Central memory CD4-positive, alpha-beta T cell (primary cell): ENCODE measurements at regions not wholly inside any gene's neighbourhood (a gene's known extent, or its start where the extent isn't known, plus 50 kb on each side); places are given as distances from the start of the nearest gene placed in this dataset.
"Not testable (repeated sequence)": the region's sequence is repeated elsewhere in the genome, so short reads cannot be mapped to it uniquely, and the experiment has no call there.

Source experiments
- DNase-seq: peaks from one replicate; pipeline ENCODE4 v3.0.0; 2022

DNA sequence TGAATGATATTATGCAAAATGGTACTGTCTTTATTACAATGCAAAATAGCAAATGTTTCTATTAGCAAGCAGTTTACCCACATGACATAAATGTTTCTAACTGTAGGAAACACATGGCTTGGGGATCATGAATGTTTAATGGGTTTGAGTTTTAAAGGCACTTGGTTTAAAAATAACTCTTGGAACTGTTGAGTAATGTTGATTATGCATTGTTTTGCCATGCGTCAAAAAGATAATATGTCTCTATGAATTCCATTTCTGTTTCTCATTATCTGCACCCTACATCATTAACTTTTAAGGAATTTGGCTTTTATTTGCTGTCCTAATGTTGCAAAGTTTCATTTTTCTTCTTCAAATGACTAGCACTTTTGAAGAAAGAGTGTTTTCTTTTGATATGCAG lies 1355.5 kb downstream of the SUCLG1 start:
- DNase-seq = no peak

DNA sequence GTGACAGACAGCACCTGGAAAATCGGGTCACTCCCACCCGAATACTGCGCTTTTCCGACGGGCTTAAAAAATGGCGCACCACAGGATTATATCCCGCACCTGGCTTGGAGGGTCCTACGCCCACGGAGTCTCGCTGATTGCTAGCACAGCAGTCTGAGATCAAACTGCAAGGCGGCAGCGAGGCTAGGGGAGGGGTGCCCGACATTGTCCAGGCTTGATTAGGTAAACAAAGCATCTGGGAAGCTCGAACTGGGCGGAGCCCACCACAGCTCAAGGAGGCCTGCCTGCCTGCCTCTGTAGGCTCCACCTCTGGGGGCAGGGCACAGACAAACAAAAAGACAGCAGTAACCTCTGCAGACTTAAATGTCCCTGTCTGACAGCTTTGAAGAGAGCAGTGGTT lies 1370.0 kb downstream of the SUCLG1 start:
- DNase-seq = not testable (repeated sequence)

DNA sequence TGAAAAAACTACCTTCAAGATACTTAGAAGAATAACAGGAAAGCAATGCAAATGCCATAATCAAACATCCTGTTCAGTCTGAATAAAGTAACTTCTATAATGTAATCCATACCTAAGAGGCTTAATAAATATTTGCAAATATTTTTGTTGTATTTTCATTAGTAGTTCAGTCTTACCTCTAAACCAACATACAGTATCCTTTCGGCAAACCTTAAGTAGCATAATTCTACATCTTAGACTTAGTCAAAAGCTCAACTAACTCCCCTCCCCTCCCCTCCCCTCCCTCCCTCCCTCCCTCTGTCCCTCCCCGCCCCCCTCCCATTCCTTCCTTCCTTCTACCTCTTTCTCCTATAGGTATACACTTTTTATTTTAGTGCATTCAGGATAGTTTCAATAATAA lies 1373.2 kb downstream of the SUCLG1 start:
- DNase-seq = no peak

DNA sequence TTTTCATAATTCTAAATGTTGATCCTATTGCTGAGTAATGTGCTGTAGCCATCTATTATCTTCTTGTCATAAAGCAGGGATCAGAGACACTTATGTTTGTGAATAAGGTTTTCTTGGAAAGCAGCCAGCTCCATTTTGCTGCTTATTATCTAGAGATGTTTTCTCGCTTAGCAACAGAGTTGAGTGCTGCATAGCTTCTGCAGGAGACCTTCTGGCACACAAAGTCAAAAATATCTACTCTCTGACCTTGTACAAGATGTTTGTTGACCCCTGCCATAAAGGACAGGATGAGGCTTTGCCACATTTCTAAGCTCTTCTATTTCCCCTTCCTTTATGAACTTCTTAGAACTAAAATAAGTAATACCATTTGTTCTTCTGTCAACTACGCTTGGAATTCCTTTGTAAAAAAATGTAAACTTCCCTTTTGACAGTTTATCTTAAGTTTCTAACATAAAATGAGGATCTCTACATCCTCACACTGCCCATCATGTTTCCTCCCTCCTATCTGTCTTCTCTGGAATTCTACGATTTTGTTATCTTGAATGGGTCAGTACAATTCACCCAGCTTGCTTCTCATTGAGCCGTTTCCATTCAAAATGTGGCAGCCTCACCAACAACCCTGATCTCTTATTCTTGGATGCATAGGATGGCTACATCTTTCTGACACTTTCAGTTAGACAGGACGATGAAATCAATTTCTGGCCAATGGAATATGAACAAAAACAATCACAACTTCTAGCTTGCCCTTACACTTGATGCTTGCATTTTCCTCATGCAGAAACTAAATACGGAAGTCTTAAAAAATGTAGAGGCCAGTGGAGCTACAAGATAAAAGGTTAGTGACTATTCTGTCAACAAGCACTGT lies 1377.0 kb downstream of the SUCLG1 start:
- no peak for DNase-seq

DNA sequence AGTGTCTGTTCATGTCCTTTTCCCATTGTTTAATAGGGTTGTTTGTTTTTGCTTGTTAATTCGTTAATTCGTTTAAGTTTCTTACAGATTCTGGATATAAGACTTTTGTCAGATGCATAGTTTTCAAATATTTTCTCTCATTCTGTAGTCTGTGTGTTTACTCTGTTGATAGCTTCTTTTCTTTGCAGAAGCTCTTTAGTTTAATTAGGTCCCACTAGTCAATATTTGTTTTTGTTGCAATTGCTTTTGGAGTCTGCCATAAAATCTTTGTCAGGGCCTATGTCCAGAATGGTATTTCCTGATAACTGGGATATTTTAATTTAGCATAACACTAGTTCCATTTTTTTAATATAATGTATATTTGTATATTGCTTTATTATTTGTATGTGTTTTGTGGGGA lies 1380.1 kb downstream of the SUCLG1 start:
- no peak for DNase-seq

DNA sequence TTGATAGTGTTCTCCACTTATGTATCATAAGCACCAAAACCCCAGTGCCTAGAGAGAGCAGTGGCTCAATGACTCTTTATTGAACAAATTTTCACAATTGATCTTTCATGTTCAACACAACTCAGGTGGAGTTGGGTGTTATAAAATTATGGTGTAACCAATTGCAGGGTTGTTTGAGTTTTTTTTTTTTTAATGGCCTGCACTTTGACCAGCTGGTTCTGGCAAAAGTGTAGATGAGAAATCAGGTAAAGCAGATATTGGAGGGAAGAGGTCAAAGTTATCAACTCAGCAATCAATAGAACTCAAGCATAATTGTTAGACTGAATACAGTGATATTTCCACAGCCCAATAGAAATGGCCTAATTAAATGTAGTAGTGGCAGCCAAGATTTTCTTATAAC lies 1386.3 kb downstream of the SUCLG1 start:
- DNase-seq = no peak

DNA sequence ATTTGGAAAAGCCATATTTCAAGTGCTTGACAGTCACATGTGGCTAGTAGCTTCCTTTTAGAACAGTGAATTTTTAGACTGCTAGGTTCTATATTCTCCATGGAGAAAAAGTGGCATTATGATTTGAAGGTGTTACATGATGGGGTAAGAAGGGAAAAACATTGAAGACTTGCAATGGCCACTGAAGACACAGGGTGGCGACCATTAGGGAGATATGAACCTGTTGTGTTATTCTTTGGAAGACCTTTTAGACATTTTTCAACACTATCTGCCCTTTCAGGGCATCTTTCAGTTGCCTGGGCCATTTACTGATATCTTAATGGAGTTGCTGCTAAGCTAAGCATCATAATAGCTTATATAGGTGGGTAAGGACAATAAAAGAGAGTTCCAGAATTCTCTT lies 1387.2 kb downstream of the SUCLG1 start:
- DNase-seq = no peak

DNA sequence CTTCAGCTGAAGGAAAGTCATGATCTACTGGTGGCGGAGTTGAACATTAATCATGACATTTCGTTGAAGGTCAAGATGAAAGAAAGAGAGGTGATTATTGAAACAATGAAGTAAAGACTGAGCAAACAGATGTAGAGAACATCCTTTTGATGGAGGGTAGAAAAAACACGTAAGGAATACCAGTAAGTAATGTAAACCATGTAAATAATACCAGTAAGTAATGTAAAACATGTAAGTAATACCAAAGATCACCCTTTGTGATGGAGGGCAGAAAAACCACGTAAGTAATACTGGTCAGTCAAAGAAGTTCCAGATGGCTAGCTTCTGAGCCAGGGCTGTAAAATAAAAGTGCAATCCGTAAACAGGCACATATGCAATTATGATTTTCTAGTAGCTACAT lies 1387.7 kb downstream of the SUCLG1 start:
- no peak for DNase-seq

DNA sequence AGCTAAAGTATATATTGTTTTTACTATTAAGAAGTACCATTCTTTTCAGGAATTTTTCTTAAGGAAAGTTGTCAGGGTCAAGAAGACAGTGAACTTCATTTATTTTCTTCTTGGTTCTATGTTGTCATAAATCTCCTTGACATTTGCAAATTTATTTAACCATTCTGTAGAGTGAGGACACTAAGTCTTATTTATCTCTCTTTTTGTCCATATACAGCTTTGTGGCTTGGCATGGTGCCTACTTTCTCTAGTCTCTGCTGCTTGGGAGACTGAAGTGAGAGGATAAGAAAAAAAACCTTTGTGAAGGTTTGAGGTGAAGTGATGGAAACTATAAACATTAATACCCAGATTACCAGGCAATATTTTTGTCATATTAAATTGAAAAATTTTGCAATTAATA lies 1389.4 kb downstream of the SUCLG1 start:
- DNase-seq = no peak

DNA sequence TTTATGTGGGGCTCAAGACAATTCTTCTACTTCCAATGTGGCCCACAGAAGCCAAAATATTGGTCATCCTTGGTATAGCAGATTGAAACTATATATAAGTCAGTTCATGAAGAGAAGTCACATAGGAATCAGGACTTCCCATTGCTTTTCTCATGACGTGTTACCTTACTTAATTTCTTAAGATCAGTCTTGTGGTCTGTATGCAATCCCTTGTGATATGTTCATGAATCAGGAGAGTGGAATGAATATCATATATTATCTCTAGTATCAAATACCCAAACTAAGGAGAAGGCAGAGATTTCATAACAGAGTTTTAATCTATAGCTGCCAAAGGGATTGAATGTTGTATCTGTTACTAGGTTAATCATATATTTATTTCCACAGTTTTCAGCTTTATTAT lies 1390.4 kb downstream of the SUCLG1 start:
- DNase-seq = no peak

DNA sequence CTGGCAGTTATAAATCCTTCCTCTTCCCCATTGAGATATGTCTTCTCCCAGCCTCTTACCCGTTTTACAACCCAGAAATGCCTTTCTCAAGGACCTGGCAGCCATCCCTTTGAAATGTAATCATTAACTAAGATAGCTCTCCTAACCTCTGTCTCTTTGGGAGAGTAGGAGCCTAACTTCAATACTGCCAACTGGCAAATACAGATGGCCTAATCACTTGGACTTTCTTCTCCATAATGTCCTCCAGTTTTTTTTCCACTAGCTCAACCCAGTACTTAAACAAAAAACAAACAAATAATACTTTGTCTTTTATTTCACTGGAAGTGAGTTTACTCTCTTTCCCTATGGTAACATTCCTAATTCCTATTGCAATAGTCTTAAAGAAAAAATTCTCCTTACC lies 1391.1 kb downstream of the SUCLG1 start:
- DNase-seq = no peak

DNA sequence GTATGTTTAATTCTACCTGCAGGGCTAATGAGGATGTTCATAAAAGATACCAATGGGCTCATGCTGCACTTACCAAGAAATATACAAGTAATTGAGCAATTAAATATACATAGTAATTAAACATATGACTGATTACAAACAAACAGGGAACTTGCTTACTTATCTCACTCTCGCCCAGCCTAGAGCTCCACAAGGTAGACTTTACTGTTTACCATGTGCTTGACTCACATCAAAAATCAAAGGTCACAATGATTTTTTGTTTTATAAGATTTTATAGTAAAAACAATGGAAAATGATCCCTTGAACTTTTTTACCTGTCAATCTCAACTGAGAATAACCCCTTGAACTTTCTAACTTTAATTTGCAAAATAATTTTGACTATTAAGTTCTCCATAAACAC lies 1395.1 kb downstream of the SUCLG1 start:
- no peak for DNase-seq

DNA sequence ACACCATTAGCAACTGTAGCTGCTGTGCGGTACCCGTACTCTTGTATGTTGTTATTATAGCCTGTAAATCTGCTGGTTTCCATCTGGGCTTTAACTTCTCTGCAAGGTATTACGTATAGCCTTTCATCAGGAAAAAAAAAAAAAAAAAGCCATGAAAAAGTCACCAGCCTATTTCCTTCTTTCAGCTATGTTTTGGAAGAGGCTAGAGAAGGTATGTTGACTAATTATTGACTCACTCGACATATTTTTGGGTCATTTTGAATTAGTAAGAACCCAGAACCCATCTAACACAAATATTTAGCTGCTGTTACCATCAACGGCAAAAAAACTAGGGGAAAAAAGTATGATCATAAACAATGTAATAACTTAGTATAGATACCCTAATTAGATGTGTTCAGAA lies 1395.6 kb downstream of the SUCLG1 start:
- no peak for DNase-seq

DNA sequence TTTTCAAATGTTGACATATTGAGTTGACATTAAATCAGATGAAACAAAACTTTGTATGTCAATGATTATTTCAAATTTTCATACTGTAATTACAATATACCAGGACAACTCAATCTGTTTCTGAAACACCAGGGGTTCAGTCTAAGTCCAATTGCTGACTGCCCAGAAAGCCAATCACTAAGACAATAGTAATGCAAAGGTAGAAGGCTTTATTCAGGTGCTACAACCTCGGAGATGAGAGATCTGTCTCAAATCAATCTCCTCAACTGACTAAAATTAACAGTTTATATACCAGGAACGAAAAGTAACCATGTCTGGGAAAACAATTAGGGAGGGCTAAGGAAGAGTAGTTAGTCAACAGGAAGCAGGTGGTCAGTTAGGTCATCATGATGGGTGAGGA lies 1400.4 kb downstream of the SUCLG1 start:
- no peak for DNase-seq

DNA sequence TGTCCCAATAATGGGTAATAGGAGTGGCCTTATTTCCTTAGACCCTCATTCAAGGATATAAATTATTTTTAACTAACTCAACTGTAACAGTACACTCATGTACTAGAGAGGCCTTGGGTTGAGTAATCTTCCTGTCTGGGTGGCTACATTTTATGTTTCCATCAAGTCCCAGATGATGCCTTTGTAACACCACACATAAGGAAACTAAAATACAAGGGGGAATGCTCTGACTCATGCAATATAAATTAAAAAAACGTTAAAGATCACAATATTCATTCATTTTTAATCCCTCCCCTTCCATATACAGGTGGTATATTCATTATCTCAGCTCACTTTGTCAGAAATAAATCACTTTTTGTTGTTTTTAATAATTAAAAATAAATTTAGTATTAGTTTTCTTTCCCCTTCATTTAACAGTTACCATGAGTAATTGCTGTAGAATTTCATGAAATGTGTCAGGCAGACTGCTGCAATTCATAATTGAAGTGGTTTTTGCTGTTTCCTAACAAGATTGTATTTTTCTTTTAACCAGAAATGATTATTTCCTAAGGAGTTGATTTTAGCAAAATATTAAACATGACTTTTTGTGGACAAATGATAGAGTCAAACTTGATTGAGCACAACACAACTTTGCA lies 1403.6 kb downstream of the SUCLG1 start:
- no peak for DNase-seq

DNA sequence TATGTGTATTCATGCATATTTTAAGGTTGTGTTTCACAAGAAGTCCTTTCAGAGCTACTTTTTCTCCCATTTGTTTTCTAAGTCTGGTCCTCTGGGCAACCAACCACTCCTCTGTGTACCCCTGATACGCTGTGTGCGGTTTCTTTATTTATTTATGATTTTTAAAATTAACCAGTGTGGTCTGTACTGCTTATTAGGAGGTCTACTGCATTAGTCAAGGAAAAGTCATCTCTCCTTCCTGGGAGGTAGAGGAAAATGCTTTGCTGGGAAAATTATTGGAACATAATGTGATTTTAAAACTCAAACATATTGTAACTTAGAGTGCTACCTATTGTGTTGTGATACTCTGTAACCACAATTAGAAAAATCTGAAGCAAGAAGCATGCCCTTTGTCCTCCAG lies 1404.3 kb downstream of the SUCLG1 start:
- no peak for DNase-seq

DNA sequence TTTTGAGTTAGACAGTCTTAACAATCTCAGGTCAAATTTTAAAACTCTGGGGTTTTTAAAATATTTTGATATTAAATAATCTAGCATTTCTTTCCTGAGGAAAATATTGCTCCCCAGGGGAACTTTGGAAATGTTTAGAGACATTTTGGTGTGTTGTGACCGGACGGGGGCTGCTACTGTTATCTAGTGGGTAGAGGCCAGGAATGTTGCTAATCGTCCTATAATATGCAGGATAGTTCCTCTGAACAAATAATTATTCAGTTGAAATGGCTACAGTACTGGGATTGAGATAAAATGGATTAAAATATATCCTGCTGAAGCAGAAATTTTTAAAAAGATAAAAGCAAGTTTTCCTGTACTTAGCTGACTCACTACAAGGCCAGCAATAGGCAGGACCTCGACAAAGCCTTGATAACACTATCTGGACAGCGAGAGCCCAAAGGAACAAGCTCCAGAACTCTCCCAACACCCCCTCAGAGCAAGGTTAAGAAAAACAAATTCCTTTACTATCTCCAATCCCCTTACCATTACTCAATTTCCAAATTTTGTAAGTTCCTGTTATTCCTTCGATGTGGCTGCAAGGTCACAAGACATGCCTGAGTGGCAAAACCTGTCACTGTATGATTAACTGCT lies 1407.4 kb downstream of the SUCLG1 start:
- DNase-seq = no peak

DNA sequence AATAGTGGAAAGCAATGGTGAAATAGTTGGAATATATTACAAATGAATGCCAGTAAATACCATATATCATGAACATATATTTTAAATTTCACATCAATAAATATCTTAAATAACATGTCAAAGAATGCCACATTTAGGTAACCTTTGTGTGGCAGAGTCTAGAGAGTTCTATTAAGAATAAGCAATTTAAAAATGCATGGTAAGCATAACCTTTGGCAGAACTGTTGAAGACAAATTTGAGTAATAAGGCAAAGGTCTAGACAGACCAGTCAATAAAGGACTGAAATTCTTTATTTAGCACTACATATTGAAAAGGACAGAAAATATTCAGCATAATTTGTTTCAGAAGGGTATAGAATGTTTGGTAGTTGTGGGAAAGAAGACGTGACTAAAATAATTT lies 1417.0 kb downstream of the SUCLG1 start:
- DNase-seq = no peak

DNA sequence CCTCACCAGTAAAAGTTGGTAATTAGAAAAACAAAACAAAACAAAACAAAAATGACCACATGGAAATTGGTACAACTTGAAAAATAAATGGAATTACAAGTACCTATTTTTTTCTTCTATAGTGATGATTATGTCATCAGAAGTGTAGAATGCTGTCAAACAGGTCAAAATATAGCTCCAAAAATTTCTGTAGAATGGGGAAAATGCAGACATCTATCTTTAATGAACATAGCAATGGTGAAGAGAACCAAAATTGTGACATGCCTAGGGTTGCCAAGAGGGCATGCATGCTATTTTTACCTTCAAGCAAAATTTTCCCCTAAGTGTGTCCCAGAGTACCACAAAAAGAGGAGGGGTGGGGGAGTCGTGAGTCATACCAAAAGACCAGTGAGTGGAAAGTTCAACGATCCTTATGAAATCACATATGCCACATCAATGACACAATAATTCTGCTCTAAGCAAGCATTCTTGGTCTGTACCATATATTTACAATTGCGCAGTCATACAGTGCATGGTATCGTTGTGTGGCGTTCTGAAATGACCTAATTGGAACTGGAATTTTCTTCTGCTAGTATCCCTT lies 1436.4 kb downstream of the SUCLG1 start:
- DNase-seq = no peak

DNA sequence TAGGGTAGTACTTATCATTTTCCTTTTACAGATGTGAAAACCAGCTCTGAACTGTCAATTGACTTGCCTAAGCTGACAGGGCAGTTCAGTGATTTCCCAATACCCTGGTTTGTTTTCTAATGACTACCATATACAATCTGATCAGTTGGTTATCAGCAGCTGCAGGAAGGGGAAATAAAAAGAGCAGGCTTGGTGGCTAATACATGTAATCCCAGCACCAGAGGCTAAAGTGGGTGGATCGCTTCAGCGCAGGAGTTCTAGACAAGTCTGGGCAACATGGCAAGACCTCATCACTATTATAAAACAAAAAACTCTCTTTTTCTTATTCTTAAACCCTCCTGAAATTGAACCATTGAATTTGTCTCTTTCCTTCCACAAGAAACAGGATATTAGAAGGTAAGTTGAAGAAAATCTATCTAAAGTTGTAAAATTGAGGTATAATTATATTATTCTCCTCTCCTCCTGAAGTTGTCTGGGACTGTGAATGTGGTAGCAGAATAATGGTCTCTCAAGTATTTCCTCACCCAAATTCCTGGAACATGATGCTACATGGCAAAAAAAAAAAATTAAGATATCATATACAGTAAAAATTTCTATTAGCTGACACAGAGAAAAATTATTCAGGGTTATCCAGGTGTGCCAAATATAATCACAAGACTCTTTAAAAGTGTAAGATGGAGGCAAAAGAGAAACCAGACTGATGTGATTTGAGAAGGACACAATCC lies 1441.6 kb downstream of the SUCLG1 start:
- DNase-seq = no peak

DNA sequence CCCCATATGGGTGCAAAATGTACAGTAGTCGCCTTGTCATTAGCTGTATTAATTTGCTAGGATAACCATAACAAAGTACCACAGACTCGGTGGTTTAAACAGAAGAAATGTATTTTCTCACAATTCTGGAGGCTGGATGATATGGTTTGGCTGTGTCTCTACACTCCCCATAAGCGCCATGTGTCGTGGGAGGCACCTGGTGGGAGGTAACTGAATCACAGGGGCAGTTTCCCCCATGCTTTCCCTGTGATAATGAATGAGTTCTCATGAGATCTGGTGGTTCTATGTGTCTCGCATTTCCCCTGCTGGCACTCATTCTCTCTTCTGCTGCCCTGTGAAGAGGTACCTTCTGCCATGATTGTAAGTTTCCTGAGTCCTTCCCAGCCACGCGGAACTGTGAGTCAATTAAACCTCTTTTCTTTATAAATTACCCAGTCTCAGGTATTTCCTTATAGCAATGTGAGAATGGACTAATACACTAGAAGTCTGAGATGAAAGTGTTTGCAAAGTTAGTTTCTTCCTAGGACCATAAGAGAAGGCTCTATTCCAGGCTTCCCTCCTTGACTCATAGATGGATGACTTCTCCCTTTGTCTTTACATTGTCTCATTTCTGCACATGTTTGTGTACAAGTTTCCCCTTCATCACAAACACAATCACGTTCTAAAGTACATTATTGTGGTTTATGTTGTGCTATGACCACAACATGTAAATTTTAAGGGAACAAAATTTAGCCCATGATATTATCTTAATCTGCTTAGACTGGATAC lies 1442.6 kb downstream of the SUCLG1 start:
- DNase-seq = no peak

DNA sequence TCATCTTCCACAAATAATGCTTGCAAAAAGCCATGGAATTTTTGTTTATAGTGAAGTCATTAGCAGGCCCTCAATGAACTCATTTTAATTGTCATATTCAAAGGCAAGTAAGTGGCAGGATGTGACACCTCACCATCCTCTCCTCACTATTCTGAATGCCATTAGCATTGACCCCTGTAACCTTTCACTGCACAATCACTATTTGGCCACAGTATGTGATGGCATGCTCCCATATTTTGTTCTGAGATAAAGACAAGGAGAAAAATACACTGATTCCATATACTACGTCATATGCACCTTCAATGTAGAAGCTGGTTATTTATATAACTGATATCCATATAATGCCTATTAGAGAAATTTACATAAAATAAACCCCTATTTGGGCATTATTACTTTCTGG lies 1443.2 kb downstream of the SUCLG1 start:
- DNase-seq = no peak
